Omental fat pad (tissue), 3 donors: ENCODE measurements at regions not wholly inside any gene's neighbourhood (a gene's known extent, or its start where the extent isn't known, plus 50 kb on each side); places are given as distances from the start of the nearest gene placed in this dataset.

ENCODE experiments used
- ATAC-seq: fragments of 150-250 bp; one replicate; pipeline ENCODE4 v1.9.1; 2016; ENCODE audit warnings: mild to moderate bottlenecking, moderate library complexity; ENCODE audit not compliant: low FRiP score
- DNase-seq: peaks from one replicate; pipeline ENCODE4 v3.0.0-alpha.2; 2019; ENCODE audit warnings: low spot score
- TF ChIP-seq, protein P1 (sequence below), 3 donors: fragments of 450-650 bp; IDR thresholded peaks; one replicate each; pipeline ENCODE4 v1.5.1; 2016 to 2017; ENCODE audit warnings: antibody characterized with exemption in 3 of 3, mild to moderate bottlenecking in 3 of 3, moderate library complexity in 2 of 3

DNA sequence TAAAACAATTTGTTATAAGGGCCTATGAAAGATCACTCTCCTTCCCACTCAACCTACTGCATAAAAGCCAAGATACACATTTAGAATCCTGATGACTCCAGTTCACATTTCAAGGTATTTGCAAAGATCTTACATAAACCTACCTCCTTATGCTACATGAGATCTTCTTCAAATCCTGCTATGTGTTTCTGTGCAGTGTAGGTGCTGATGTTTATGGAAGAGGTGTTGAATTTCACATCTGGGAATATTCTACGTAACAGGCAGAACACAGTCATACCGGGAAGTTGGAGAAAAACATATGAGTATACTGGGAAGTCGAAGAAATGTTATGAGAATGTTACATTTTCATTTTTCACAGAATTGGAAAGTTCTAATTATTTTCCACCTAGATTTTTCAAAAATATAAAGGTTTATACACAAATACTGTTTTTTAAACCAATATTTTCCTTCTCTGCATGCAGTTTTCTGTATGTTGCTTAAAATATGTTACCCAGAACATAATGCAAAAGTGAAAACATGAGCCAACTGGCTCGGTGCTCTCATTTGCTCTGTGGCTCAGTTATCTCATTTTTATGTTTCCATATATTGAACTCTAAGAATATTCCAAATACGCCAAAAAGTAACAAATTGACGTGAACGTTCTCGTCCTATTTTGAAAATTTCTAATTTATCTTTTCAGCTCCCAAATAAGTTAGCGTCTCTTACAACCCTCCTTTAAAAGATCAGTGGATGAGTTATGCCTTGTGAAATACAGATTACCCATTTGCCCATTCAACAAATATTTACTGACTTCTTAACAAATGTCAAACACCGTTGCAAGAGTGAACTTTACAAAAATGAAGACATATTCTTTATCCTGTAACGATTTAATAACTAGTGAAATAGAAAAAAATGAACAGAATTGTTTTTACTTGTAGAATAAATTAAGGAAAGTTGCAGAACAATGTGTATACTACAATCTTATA, 899.3 kb downstream of the STIM2 start:
- no peak for ATAC-seq
- TF ChIP-seq, protein P1, sequence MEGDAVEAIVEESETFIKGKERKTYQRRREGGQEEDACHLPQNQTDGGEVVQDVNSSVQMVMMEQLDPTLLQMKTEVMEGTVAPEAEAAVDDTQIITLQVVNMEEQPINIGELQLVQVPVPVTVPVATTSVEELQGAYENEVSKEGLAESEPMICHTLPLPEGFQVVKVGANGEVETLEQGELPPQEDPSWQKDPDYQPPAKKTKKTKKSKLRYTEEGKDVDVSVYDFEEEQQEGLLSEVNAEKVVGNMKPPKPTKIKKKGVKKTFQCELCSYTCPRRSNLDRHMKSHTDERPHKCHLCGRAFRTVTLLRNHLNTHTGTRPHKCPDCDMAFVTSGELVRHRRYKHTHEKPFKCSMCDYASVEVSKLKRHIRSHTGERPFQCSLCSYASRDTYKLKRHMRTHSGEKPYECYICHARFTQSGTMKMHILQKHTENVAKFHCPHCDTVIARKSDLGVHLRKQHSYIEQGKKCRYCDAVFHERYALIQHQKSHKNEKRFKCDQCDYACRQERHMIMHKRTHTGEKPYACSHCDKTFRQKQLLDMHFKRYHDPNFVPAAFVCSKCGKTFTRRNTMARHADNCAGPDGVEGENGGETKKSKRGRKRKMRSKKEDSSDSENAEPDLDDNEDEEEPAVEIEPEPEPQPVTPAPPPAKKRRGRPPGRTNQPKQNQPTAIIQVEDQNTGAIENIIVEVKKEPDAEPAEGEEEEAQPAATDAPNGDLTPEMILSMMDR (IDR thresholded peaks at IDR 0.05): no peak
- DNase-seq: no peak

DNA sequence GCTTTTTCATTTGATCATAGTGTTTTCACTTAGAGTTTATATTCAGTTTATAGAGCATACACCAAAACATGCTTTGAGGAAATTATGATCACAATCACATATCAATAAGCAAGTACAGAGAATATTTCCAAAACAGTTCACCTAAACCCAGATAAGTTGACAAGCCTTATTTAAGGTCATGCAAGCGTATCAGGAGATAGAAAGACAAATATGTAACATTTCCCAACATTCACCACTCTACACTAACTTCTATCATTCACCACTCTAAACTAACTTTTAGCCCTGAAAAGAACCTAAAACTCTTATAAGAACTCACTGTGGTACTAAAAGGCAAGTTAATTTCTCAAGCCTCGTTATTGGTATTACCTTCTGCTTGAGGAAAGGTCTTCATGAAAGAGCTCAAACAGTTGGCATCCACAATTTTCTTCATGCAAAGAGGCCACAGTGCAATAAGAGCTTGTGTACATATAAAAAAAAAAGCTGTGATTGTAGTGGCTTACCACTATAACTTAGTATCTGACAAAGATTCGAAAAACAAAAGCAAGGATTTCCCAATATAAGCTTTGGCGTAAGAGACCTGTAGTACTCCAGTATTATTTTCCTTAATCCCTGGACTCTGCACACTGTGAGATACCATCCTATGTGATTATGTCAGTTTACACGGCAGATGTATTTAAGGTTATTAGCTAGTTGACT, 903.3 kb downstream of the STIM2 start:
- ATAC-seq: no peak
- no peak for DNase-seq
- TF ChIP-seq, protein P1 (IDR thresholded peaks at IDR 0.05): no peak

DNA sequence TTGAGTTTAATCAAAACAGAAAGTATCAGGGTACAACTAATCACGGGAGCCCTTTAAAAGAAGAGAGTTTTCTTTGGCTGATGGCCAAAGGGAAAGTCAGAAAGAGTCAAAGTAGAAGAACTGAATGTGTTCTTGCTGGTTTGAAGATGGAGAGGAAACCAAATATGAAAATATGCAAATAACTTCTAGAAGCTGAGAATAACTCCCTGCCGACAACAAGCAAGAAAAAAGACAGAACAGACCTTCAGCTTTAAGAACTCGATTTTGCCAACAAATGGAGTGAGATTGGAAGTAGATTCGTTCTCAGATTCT, 903.8 kb downstream of the STIM2 start:
- DNase-seq: no peak
- ATAC-seq: no peak
- TF ChIP-seq, protein P1 (IDR thresholded peaks at IDR 0.05): no peak

DNA sequence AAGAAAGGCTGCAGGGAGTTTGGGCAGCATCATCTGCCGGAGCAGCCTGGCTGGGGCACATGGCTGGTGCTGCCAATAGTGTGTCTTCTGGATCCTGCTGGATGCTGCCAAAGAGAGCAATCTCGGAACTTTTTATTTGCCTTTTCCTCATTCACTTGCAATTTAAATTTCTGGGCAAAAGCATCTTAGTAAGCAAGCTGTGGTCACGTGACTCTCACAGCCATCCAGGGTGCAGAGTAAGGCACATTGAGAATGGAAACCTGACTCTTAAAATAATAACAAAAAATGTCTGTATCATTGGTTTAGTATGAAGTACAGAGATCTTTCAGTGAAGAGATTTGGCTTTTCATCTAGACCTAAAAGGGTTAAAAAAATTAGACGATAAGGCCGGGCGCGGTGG, 910.3 kb downstream of the STIM2 start:
- ATAC-seq: no peak
- TF ChIP-seq, protein P1 (IDR thresholded peaks at IDR 0.05): no peak
- DNase-seq: no peak

DNA sequence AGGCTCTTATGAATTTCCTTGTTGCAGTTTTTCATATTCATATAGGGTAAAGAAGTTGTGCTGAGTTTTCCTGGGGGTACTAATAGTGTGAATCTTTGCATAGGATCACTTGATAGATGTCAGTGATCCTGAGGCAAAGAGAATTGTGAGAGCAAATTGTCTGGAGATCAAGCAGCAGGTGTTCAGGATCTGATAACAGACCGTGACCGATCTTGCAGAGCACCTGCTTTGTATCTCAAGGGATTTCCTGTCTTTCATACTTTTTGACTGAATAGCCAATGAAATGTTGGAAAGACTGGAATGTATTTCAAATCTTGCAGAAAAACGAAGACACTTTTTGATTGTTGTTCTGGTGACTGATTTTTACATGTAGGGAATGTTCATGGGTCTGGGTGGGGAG, 914.5 kb downstream of the STIM2 start:
- DNase-seq: no peak
- TF ChIP-seq, protein P1 (IDR thresholded peaks at IDR 0.05): no peak
- ATAC-seq: no peak

DNA sequence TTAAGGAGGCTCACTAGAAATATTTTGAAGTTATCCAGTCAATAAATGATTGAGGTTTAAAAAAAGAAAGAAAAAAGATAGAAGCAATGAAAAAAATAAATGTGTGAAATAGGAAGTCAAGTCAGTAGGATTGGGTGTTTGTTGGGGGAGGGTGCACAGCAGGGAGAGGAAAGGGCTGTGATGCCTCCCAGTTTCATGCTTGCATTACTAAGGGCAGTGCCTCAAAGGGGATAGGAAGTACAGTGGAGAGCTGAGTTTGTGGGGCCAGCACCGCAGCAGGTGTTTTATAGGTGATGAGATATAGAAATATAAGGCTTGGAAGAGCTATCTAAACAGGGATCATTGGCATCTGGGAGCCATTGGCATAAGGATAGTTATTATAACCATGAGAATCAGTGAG, 919.2 kb downstream of the STIM2 start:
- no peak for DNase-seq
- TF ChIP-seq, protein P1 (IDR thresholded peaks at IDR 0.05): no peak
- no peak for ATAC-seq
